Activated T-cell treated with anti-CD3 and anti-CD28 coated beads for 24 hours (primary cell): ENCODE measurements at regions not wholly inside any gene's neighbourhood (a gene's known extent, or its start where the extent isn't known, plus 50 kb on each side); places are given as distances from the start of the nearest gene placed in this dataset.

Experiments used
- DNase-seq: peaks from one replicate; pipeline ENCODE4 v3.0.0-alpha.2; 2020; ENCODE audit warnings: low read depth

DNA sequence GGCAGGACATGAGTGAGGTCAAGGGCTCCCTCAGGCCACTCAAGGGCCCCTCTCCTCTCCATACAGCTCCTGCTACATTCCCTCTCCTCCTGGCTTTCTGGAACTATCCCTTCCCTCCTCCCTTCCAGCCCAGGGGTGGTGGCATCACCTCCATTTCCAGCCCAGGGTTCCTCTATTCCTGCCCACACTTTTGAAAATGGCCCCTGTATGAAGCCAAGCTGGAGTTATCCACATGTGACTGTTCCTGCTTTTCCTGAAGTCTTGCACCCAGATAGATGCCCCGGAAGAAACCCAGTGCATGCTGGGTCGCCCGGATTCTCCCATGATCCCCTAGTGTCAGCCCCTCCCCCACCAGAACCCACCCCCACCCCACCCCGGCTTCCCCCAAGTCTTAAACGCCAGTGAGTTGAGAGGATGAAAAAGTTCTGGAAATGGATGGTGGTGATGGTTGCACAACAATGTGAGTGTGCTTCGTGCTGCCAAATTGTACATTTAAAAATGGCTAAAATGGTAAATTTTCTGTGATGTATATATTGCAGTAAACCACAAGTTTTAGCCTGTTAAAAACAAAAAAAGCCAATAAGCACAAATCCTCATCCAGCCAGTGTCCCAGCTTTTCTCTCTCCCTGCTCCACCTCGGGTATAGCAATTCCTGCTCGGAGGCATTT, 136.9 kb downstream of the SCARB1 start:
- DNase-seq: no peak

DNA sequence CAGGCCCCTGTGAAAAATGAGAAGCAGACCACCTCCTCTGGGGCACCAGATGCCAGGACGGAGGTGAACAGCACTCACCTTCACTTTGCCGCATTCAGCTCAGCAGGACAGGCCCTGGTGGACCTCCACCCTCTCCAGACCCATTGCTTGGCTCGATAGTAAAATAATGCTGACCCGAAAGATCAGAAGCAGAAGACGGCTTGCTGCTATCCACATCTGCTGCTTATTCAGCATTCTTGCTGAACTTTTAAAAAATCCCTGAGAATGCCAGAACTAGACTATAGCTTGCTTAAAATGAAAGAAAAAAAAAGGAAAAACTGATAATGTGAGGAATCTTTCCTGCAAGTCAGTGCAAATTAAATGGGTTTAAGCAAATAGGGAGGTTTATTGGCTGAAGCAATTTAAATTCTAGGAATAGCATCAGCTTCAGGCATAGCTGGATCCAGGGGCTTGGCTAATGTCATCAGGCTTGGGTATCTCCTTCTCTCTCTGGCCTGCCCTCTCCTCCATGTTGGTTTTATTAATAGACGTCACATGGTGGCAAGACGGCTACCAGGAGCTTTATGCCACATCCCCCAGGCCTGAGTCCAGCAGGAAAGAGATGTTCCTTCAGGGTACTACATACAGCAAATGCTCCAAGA, 137.9 kb downstream of the SCARB1 start:
- DNase-seq: no peak

DNA sequence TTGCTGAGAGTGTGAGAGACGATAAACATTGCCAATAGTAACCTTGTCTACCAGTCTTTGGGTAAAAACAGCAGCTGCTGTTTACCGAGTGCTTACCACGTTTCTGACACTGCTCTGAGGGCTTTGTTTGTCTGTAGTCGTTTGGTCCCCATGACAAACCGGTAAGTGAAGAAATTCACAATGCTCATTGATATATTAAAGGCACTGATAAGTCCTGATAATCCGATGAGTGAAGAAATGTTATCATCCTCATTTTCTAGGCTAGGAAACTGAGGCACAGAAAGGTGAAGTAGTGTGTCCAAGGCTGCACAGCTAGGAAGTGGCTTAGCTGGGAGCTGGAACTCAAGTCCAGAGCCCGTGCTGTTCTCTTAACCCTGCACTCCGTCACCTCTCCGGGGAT, 138.6 kb downstream of the SCARB1 start:
- no peak for DNase-seq

DNA sequence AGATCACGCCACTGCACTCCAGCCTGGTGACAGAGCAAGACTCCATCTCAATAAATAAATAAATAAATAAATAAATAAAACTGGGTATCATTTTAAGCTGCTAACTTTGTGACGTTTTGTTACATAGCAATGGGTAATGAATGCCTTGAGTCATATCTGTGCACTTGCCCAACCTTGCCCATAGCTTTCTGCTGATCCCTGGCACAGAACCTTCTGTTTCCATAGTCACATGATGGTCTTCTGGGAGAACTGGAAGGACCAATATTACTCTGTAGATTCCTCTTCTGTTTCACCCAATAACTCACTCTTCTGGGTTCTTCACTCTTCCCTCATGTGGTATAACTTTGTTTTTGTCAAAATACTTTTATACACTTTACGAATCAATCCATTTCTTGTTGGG, 140.8 kb downstream of the SCARB1 start:
- no peak for DNase-seq

DNA sequence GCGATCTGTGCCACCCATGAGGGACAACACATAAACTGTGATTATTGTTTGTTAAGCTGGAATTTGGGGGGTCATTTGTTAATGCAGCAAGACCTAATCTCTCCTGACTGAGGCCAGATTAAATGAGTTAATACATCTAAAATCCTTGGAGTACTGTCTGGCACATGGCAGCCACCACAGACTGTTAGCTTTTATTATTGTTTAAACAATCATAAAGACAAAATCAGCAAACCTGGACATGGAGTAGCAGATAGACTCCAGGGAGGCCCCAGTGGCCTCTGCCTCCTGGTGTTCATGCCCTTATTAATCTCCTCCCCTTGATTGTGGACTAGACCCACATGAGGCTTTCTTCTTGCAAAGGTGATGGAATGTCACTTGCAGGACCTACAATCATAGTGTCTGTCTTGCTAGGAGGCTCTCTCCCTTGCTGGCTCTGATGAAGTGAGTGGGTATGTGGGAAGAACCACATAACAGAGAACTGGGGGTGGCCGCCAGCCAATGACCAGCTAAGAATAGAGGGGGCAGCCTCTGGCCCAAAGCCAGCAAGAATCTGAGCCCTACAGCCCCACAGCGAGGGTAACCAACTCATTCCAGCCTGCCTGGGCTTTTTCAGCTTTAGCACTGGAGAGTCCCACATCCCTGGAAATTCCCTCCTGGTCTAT, 142.0 kb downstream of the SCARB1 start:
- no peak for DNase-seq

DNA sequence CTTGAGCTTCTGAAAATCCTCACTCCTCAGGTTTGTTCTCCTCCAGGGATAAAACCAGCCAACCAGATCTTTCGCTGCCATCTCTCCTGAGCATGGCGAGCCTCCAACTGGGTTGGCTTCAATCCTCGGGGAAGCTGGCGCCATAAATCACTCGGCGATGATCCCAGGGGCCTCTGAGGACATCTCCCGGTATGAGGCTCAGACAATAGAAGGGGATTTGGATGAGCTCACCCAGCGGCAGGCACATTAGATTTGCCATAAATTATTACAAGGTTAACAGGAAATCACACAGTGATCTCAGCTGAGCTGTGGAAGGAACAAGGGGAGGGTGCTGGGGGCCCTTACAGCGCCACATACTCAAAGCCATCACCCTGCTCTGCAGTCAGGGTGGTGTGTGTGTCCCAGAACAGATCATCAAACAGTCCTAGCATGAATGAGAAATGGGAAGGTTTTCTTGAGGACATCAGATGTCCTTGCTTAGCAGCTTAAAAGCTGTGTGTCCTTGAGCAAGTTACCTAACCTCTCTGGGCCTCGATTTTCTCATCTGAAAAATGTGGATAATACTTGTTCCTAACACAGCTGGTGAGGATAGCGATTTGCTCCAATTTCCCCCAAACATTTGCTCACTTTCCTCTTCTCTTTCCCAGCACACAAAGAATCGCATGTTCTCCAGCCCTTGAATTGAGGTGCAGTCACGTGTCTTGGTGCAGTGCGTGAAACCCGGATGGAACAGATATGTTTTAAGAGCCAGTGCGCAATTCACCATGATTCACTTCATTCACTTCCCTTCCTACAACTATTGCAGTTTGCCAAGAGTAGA, 142.8 kb downstream of the SCARB1 start:
- DNase-seq: no peak

DNA sequence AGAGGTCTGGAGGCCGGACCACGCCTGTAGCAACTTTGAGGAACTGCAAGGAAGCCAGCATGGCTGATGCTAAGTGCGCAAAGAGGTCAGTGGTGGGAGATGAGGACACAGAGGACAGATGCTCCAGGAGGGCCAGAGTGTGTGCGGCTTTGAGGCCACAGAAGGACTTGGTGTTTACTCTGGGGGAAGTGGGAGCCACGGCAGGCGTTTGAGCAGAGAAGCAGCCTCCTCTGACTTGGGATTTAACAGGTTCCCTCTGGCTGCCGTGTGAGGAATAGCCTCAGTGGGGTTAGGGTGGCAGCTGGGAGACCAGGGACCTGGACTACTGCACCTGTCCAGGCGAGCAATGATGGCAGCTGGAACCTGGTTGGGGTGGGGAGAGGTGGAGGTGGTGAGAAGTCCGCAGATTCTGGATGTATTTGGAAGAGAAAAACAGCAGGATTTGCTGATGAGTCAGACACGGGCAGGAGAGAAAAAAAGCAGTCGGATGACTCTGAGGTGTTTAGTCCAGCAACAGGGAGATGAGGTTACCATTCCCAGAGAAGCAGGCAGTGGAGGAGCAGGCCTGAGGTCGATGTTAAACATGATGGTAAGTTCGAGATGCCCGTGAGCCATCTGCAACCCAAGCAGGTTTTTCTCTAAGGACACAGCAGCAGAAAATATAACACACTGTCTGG, 143.5 kb downstream of the SCARB1 start:
- DNase-seq: no peak

DNA sequence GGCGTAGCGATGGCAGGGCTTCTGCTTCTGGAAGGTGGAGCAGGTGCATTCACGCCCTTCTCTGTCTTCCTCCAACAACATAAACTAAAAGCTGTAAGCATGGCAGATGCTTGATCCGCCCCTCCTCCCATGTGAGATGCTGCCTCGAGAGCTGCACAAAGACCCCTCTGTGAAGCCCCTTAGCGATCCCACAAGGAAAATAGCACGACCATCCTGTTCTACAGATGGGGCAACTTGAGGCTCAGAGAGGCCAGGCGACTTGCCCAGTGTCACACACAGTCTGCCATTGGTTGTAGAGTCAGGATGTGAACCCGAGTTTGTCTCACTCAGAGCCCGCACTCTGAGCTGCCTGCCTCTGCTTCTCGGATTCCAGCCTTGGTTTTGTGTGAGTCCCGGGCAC, 144.4 kb downstream of the SCARB1 start:
- no peak for DNase-seq

DNA sequence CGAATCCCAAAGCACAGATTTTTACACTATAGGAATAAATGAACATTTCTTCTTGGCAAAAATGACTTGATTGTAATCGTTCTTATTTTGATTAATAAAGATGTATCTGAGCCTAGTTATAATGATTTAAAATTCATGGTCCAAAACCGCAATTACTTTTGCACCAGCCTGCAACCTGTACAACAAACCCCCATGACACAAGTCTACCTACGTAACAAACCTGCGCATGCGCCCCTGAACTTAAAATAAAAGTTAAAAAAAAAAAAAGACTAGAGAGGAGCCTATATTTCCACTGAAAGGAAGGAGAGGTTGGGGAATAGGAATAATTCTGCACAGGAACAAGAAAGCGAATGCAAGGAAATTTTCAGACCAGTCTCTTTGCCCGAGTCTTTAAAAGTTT, 145.2 kb downstream of the SCARB1 start:
- DNase-seq: no peak

DNA sequence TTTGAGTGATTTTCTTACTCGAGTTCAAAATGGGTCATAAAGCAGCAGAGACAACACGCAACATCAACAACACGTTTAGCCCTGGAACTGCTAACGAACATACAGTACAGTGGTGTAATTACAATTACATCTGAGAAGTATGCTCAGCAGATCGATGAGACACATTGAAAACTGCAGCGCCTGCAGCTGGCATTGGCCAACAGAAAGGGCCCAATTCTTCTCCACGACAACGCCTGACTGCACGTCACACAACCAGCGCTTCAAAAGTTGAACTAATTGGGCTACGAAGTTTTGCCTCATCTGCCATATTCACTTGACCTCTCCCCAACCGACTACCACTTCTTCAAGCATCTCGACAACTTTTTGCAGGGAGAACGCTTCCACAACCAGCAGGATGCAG, 145.6 kb downstream of the SCARB1 start:
- no peak for DNase-seq

DNA sequence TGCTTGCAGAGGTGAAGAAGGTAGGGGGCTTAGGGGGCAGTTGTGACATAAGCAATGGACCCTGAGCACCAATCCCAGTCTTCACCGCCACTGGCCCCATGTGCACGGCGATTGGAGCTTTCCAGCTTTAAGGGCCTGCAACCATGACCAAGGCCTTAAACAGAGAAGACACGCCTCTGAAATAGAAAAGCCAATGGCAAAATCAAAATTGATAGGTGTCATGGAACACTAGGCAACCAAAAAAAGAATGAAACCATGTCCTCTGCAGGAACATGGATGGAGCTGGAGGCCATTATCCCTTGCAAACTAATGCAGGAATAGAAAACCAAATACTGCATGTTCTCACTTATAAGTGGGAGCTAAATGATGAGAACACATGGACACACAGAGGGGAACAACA, 146.3 kb downstream of the SCARB1 start:
- DNase-seq: no peak

DNA sequence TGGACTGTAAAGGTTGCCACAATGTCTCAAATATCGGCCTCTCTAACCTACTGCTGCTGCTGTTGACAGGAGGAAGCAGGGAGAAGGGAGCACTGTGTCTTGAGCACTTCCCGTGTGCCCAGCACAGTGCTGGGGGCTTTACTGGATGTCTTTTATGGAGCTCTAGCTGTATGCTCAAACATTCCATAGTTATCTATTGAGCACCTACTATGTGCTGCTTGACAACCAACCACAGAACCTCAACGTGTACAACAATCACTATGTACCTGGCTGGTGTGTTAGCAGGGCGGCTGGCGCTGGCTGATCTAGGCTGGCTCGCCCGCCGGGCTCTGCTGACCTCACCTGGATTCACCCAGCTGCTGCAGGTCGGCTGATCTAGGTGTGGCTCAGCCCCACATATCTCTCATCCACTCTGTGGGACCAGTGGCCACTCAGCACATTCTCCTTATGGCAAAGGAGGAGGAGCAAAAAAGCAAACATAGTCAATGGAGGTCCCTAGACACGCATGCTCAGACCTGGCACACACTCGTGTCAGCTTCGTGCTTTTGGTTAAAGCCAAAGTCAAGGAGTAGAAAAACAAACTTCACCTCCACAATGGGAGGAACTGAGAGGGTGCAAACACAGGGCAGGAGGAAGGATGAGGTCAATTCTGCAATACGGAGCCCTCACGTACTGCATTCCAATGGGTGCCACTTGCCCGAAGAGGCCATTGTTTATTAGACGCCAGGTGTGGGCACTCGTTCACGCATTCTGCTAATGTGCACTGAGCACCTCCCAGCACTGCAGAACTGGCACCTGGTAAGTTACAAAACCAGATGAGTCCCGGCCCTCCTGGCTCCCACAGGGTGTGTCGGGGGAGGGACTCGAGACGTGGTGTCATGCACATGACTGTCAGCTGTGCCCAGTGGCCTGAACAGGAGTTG, 147.2 kb downstream of the SCARB1 start:
- DNase-seq: no peak

DNA sequence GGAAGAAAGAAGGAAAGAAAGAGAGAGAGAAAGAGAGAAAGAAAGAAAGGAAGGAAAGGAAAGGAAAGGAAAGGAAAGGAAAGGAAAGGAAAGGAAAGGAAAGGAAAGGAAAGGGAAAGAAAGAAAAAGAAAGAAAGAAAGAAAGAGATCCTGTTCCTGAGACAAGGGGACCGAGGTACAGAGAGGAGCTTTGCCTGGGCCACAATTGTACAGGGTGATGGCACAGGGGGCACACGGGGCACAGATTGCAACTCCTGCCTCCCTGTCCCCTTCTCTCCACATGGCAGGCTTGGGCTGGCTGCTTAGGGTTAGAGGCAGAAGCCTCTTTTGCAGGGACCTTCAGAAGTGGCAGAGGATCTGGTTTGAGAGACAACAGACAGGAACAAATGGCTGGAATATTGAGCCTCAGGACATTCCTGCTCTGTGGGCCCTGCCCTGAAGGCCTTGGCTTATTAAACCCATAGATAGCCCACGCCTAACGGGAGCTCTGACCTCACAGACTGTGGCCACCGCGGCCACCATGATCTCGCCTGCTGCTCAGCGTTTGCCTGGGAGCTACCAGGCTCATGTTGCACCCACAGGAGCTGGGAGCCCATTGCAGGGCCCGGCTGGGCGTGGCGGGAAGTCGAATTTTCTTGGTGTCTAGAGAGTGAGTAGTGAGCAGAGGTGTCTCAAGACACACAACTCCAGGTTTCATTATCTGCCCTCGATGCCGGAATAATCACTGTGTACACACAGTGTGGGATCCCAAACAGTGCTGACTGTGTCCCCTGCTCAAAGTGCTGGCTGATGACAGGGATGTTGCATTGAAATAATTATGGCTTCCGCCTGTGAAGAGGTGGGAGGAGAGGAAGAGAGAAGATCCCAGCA, 147.9 kb upstream of the NCOR2 start:
- DNase-seq: no peak

DNA sequence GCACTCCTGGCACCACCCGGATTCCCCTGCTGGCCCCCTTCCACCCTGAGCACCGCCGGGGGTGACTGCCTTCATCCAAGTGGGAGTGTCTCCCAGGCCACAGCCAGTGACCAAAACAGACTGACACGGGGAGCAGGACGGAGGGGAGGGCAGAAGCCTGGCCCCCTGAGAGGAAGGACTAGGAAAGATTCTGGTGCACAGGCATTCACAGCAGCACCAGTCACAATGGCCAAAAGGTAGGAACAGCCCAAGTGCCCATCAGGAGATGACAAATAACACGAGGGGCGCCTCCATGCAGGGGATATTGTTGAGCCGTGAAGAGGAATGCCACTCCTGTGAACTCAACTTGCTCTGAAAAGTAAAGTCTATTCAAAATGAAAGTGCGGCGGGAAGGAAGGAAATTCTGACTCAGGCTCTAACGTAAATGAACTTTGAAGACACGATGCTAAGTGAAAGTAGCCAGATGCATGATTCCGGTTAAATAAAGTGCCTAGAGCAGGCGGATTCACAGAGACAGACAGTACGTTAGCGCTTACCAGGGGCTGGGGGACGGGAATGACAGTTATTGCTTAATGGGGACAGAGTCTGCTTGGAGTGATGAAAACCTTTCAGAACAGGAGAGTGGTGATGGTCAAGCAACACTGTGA, 146.1 kb upstream of the NCOR2 start:
- peak; percentile 70 for DNase-seq

DNA sequence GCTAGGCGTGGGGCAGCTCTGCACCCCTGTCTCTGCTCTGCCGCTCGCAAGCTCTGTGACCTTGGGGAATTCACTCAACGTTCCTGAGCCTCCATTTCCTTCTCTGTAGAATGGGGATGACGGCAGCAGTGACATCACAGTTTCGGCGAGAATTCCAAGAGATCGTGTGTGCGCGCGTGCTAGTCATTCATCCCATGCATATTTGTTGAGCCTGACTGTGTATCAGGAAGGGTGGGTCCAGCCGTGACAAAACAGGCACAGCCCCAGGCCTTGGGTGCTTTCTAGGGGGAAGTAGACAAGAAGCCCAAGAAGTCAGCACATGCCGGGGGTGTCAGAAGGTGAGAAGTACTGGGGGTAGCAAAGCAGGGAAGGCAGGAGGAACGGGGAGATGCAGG, 145.6 kb upstream of the NCOR2 start:
- no peak for DNase-seq

DNA sequence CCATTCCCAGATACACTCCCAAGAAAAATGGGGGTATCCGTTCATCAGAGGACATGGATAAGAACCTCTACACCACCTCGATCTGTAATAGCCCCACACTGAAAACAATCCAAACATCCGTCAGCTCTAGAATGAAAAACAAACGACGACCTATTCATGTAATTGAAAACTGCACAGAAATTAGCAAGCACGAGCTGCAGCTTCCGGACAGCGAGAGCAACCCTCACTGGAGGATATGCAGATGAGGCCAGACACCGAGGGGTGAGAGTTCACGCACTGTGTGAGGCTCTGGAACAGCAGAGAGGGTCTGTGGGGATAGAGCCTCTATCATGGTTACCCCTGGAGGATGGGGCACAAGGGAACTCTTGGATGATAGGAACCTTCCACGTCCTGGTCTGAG, 143.9 kb upstream of the NCOR2 start:
- DNase-seq: no peak

DNA sequence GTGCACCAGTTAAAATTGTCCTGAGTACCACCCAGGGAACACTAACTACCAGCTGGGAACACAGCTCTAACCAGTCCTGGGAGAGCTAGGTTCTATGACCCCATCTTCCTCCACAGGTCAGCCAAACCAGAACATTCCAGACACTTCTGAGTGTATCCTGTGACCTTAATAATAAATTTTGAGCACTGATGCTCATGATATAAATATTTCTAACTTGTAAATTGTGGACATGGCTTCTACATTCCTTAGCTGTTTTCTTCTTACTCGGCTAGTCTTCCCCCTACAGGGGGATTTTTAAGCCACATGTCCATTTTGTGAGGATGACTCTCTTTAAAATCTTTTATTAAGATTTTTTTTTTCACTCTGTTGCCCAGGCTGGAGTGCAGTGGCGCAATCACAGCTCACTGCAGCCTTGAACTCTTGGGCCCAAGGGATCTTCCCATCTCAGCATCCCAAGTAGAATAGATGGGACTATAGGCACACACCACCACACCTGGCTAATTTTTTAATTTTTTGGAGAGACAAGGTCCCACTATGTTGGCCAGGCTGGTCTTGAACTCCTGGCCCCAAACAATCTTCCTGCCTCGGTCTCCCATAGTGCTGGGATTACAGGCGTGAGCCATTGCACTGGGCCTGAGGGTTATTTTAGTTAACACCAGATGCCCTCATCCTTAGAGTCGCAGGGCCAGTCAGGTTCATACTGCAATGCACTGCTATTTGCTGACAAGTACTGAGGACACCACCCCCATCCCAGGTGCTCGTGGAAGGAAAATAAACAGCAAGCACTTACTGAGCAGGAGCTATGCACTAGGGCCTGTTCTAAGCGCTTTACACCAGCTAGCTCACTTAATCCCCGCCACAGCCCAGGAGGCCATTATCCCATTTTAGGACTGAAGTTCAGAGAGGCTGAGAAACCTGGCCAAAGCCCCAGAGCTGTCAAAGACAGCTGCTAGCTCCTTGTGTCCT, 142.6 kb upstream of the NCOR2 start:
- DNase-seq: no peak

DNA sequence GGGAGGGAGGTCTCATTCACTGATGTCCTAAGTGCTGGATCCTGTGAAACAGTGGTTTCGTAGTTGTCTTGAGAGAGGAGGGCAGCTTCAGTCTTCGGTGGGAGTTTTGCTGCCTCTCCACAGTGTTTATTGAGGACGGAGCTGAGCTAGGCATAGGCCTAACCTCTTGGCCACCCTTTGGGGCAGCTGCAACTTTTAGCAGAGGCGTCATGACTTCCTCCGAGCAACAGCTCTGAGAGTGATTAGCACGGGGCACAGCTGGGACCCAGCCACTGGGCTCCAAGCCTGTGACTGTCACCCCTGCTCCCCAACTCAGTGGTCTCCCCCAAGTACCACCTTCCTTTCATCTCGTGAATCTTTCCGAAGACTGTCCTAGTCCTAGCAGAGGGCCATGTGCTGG, 139.9 kb upstream of the NCOR2 start:
- DNase-seq: no peak
